ENCODE measurements at regions not wholly inside any gene's neighbourhood (a gene's known extent, or its start where the extent isn't known, plus 50 kb on each side); places are given as distances from the start of the nearest gene placed in this dataset.

DNA sequence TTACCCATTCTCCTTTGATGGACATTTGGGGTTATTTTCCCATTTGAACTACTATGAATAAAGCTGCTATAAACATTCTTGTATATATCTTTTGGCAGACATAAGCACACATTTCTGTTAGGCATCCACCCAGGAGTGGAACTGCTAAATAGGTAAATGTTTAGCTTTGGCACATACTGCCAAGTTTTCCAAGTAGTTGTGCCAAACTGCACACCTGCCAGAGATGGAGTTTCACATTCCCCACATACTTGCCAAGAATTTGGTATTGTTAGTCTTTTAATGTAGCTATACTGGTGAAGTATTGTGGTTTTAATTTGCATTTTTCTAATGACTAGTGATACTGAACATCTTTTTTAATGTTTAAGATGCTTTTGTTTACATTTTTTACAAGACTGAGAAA, 201.0 kb downstream of the GXYLT1 start:
- DNase-seq (ENCODE audit: extremely low read depth in 1 of 11, low read depth in 9 of 11, low spot score in 4 of 11): no peak

DNA sequence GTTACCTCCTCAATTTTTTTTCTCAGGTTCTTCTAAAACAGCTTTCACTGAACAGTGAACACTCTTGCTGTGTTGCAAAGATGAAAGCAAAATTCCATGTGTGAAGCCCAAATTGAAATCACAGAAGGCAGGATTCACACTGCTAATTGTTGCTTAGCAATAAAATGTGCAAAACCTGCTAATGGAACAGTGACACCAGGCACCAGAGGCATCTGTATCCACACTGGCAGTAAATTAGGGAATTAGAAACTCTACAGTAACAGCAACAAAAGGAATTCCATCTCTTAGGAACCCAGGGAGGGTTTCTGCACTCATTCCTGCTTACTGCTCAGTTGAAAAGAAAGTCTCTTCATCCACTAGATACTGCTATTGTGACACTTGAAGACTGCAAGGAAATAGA, 202.3 kb downstream of the GXYLT1 start:
- no peak for DNase-seq (ENCODE audit: extremely low read depth in 1 of 11, low read depth in 9 of 11, low spot score in 4 of 11)

DNA sequence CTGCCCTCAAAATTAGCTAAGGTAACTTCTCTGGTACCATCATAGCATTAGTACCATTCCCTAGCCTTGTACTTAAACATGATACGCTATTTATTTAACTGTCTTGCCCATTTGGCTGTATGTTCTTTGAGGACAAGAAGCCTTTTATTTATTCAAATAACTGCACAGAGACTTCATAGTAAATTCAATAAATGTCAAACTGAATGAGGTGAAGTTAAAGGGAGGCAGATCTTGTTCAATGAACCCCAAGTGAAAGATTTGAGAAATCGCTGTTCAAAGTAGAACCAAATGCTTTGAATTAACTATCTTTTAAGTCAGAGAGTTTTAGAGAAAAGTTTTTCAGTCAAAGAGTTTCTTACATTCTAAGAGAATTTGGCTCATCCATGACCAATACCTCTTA, 203.6 kb downstream of the GXYLT1 start:
- DNase-seq (ENCODE audit: extremely low read depth in 1 of 11, low read depth in 9 of 11, low spot score in 4 of 11): no peak

DNA sequence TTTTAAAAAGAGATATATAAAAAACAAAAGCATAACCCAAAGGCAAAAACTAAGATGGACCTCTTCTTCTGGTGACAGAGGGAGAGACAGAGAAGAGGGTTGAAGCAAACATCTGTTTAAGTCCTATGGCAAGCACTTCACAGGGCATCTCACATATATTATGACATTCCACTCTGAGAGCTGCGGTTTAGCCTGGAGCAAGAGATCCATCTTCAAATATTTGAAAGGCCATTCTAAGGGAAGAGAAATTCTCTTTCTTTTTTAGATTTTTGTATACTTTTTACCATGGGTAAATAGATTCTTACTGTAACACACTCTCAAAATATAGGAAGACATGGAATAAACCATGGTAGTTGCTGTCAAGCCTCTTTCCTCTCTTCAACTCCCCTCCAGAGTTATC, 204.1 kb downstream of the GXYLT1 start:
- no peak for DNase-seq (ENCODE audit: extremely low read depth in 1 of 11, low read depth in 9 of 11, low spot score in 4 of 11)

DNA sequence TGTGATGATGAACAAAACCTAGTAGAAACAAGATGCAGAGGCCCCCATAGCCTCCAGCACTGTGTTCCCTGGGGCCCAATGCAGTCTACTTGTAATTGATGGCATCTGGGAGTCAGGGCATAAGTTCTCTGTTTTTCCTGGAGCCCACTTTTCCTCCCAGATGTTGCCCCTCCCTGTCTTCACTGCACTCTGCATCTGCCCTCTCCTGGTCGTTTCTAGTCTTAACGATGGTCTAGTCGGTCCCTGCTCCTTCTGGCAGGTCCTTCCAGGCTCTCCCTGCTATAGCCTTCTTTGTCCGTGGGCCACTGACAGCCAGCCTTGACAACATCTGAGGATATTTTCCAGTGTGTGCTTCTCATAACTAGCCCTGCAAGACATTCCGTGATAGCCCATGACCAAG, 208.3 kb downstream of the GXYLT1 start:
- DNase-seq (ENCODE audit: extremely low read depth in 1 of 11, low read depth in 9 of 11, low spot score in 4 of 11): no peak

DNA sequence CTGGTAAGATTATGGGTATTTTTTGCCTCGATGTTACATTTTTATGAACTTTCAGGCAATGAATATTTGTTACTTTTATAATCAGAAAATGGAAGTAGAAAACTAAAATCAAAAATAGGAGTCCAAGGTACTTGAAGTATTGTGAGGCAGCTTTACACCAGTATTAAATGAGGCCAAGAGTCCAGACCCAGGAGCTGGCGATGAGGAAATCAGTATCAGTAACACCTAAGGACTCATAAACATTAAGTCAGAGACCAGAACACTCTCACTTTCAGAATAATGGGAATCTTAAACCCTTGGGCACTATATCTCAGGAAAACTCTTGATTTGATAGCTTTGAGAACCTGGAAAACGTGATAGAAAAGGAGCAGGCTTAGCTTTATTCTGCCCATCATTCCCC, 208.8 kb downstream of the GXYLT1 start:
- no peak for DNase-seq (ENCODE audit: extremely low read depth in 1 of 11, low read depth in 9 of 11, low spot score in 4 of 11)

DNA sequence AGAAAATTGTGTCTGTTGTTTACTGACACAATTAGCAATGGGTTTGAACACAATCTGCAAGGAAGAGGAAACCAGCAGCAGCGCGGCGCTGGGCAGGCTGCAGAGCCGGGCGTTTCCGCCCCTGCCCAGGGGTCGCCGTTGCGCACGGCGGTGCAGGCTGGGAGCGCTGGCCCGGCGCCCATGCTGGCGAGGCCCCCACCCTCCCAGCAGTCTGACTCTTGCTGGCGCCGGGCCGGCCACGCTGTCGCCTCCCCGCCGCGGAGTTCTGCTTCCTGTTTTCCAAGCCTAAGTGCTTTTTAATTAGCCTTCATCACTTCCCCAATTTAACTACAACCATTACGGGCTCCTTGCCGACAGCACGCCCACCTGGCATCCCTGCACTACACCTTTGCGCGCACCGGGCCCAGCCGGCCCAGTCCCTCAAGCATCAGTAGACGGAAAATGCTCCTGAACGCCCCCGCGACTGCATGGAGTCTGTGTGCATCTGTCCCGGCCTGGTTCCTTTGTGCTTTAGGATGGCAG, 212.1 kb downstream of the GXYLT1 start:
- DNase-seq (ENCODE audit: extremely low read depth in 1 of 11, low read depth in 9 of 11, low spot score in 4 of 11): peak; percentile 29 to 68 (median 53)

DNA sequence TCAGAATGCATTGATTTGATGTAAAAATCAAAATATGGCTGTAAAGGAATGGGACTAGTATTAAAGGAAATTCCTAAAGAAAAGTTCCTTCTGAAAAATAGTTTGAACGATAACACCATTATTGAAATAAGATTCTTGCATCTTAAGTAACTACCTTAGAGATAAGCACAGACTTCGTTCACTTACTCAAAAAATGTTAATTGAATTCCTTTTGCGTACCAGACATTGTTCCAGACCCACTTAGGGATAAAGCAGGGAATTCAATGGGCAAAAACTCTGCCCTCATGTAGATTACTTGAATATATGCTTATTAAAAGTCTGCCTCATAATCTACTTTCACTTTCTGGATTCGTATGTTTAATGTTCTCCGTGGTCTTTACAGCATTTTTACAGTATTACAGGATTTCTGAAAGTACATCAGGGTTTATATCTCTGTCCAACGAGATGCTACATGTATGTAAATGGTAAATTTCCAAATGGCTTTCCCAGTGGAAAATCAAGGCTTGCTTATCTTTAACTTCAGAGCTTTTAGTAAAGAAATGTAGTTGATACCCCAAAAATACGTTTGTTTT, 213.7 kb downstream of the GXYLT1 start:
- no peak for DNase-seq (ENCODE audit: extremely low read depth in 1 of 11, low read depth in 9 of 11, low spot score in 4 of 11)

DNA sequence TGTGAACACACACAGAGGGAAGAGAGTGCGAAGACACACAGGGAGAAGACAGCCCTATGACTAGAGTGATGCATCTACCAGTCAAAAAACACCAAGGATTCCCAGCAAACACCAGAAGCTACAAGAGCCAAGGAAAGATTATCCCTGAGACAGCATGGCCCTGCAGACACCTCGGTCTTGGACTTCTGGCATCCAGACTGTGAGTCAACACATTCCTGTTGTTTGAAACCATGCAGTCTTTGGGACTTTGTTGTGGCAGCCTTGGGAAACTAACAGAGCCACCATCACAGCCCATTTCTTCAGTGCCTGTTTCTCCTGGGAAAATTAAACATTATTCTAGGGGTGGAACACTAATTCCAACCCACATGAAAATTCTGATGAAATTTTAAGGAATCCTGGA, 220.6 kb downstream of the GXYLT1 start:
- no peak for DNase-seq (ENCODE audit: extremely low read depth in 1 of 11, low read depth in 9 of 11, low spot score in 4 of 11)

DNA sequence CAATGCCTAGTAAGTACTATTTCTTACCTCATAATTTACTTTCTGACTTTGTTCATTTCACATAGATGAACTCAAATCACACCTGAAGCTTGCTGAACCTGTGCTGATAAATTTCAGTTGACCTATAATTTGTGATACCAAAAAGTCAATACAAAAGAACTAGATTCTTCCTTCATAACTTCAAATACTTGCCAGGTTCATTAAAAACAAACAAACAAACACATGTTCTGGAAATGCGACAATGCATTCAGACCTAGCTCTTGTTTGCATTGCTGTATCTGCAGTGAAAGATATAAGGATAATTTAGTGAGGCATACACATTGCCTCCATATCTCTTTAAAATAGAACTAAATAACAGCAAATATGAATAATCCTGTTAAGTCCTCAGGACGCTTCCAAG, 221.3 kb downstream of the GXYLT1 start:
- no peak for DNase-seq (ENCODE audit: extremely low read depth in 1 of 11, low read depth in 9 of 11, low spot score in 4 of 11)

DNA sequence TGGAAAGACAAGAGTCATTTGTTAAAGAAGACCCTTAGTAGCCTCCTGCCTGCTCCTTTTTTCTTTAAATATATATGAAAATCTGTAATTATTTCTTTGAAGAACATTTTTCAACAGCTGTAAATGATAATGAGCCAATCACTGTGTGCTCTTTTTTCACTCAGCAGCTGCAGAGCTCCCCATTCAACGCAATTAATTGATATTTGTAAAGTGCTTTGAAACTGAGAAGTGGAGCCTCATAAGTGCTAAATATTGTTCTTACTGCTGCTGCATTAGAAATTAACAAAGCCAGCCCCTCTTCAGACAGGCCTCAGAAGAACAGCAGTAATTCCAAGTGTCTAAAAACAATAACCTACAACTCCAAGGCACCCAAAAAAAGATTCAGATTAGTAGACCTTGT, 224.3 kb downstream of the GXYLT1 start:
- no peak for DNase-seq (ENCODE audit: extremely low read depth in 1 of 11, low read depth in 9 of 11, low spot score in 4 of 11)

DNA sequence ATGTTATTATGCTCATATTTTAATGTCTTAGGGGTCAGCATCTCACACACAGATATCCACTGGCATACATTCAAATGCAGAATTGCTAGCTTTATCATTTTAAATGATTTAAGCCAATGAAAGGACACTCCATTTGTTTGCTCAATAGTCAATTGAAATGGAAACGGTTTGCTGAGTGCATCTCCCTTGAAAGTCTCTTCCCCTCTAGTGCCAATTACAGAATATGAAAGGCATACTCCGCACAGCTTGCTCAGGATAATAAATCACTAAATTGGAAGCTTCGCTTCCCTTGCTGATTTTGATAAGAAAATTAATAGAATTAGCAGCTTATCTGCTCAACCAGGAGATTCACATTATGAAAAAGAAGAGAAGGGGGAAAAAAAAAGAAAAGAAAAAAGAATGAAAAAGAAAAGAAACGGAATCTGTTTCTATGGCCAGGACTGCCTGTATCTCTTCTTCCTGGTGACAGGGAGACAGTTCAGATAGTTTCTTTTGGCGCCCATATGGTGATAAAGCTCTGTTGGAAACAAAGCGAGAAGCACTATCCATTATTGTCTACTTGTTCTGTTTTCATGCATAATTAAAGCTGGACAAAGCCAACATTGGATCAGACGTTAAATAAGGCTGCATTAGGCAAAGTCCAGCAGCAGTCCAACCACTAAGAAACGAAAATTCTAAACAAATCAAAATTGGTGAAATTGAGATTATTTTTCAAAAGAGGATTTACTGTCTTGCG, 225.0 kb downstream of the GXYLT1 start:
- DNase-seq (ENCODE audit: extremely low read depth in 1 of 11, low read depth in 9 of 11, low spot score in 4 of 11): no peak

DNA sequence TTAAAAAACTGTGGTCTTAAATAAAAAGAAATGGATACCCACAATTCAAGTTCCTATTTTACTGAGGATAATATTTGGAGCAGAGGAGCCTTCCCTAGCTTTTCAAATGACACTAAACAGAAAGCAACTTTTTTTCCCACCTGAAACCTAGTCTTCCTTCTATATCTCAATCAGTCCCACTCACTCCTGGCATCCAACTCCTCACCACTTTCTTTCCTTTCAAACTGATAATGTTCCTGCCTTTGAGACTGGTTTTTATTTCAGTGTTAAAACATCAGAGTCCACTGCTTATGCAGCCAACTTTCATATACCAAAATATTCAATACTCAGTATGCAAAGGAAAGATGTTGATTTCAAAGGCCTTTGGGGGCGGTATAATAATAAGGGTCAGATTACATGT, 225.6 kb downstream of the GXYLT1 start:
- no peak for DNase-seq (ENCODE audit: extremely low read depth in 1 of 11, low read depth in 9 of 11, low spot score in 4 of 11)

DNA sequence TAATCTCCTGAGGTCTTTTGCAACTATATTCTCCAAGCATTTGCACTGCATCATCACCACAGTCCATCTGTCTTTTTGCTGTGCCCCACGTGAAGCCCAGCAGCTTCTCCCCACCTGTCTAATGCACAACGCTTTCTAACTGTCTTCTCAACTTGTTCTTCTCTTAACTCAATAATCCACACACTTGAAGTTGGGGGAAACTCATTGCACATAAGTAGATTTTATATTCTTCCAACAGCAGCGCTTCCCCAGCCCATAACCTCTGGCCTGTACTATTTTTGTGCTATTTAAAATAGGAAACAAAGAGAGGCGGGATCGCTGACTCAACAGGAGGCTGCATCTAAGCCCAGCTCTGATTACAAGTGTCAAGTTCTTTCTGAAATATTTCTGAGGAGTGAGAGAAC, 226.7 kb downstream of the GXYLT1 start:
- DNase-seq (ENCODE audit: extremely low read depth in 1 of 11, low read depth in 9 of 11, low spot score in 4 of 11): no peak

DNA sequence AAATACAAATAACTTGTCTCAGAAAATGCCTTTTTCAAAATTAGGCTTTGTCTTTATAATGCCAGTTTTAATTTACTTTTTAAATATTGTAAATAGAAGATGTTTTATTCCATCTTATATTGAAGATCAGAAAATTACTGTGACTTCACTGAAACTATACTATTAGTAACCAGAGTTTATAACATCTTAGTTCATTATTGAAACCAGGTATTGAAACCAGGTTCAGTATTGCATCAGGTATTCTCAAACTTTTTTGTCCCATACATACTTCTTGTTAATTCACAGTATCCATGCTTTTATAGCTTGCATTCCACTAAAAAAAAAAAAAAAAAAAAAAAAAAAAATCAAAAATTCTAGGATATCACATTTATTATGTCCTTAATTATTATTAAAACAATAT, 227.5 kb downstream of the GXYLT1 start:
- no peak for DNase-seq (ENCODE audit: extremely low read depth in 1 of 11, low read depth in 9 of 11, low spot score in 4 of 11)

DNA sequence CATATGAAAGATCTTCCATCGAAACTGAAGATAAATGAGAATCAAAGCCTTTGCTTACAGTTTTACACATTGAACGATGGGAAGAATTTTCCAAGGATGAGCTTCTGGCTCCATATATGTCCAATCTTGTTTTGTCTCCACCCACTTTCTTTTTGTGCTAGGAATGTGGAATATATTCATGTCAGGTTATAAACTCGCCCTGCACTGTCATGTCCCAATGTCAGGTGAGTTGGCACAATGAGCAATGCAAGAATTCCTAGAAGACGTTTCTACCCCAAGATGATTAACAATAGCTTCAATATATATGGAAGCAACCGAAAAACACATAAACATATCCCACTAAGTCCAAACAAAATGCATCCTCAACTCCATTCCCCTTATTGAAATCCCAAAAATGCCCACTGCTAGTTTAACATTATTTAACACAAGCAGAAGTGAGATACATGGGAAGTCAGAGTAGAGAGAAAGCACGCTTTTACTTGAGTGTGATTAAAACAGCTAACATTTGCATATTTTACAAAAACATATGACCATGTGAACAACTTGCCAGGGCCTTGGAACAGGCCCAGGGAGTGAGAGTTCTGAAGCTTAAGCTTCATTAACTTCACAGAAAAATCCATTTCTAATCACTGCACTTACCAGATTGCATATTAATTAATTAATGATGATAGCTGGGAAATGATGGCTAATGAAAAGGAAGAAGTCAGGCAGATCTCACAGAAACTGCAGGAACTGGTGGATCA, 233.9 kb downstream of the GXYLT1 start:
- DNase-seq (ENCODE audit: extremely low read depth in 1 of 11, low read depth in 9 of 11, low spot score in 4 of 11): no peak

DNA sequence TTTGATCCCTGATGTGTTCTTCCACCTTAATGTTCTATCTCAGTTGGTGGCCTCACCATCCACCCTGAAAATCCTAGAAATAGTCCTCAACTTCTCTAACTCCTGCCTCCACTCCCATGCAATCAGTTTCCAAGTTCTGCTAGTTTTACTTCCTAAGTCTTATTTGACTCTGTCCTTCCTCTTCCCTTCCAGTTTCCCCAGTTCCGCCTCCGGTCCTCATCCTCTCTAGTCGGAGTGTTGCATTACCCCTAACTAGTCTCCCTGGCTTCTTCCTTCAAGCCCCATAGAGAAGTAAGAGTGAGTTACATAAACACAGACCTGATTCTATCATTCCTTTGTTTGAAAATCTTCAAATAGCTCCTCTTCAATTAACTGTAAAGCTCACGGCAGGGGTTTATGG, 236.5 kb downstream of the GXYLT1 start:
- DNase-seq (ENCODE audit: extremely low read depth in 1 of 11, low read depth in 9 of 11, low spot score in 4 of 11): no peak

DNA sequence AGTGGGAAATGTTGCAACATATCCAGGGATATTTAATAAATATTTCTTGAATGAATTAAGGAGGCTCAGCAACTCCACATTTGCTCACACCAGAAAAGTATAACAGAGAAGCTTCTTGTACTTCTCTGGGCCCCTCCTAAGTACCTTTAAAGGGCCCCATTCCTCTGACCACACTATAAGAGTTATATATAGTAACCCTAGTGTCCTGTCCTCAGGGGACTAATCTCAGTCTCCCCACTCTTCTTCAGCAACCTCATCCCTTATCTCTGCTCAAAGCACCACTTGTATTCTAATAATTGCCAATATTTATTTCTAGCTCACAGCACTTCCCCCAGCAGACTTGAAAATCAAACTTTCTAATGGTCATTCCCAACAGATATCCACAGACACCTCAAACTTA, 237.1 kb downstream of the GXYLT1 start:
- no peak for DNase-seq (ENCODE audit: extremely low read depth in 1 of 11, low read depth in 9 of 11, low spot score in 4 of 11)

DNA sequence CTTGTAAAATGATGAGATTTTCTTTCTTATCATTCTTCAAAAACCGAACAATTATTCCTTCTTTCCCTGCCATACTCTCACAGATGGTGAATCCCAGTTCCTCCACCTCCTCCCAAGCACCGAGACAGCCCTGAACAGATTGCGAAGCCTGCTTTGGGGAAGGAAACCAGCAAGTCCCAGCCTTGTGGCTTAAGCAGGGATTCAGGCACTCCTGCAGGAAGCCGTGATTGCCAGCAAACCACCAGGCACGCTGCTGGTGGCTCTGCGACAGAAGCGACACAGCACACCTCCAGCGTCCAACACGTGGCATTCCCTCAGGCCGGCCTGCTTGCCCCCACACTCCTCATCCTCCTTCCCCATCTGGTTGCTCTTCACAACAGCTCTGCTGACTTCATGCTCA, 237.7 kb downstream of the GXYLT1 start:
- no peak for DNase-seq (ENCODE audit: extremely low read depth in 1 of 11, low read depth in 9 of 11, low spot score in 4 of 11)

DNA sequence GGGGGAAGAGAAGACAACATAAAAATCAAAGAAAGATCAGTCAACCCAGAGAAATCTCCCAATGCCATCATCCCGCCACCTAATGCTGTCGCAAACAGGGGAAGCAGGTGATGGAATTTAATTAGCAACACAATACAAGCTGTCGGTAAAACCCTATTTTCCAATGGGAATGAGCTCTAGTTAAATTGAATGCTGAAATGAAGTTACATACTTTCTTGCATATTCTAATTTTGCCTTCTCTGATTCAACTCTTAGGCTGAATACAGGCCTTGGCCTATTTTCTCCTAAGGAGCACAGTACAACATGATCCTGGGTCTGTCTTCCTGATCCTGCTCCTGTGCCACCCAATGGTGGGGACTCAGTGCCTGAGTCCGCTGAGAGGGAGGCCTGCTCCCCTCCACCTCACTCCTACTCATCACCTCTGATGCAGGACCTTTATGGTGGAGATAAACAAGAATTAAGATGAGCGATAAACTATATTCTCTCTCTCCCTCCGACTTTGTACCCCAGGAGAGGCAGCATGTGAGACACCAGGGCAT, 238.8 kb downstream of the GXYLT1 start:
- no peak for DNase-seq (ENCODE audit: extremely low read depth in 1 of 11, low read depth in 9 of 11, low spot score in 4 of 11)
